ENCODE measurements at regions not wholly inside any gene's neighbourhood (a gene's known extent, or its start where the extent isn't known, plus 50 kb on each side); places are given as distances from the start of the nearest gene placed in this dataset.

GRCh38 chr21:28817871-28818270, 174.8 kb downstream of the LTN1 start:
- TF ChIP-seq EZH2 (IDR thresholded peaks at IDR 0.05; ENCODE audit: borderline replicate concordance, low read depth, low read length, severe bottlenecking) = no peak
- no peak for TF ChIP-seq CTCF (IDR thresholded peaks at IDR 0.05; ENCODE audit: borderline replicate concordance, extremely low read depth, low read length, poor library complexity, severe bottlenecking)
